ENCODE measurements at regions not wholly inside any gene's neighbourhood (a gene's known extent, or its start where the extent isn't known, plus 50 kb on each side); places are given as distances from the start of the nearest gene placed in this dataset.

GRCh38 chr6:98036344-98036923 is 753.4 kb upstream of the MMS22L start:
- TF ChIP-seq GABPA (IDR thresholded peaks at IDR 0.05; ENCODE audit: low read depth) (no peak), CTCF (IDR thresholded peaks at IDR 0.05; ENCODE audit: insufficient read depth, low read length) (no peak)

Measured in HL-60 (cell line).